ENCODE measurements at regions not wholly inside any gene's neighbourhood (a gene's known extent, or its start where the extent isn't known, plus 50 kb on each side); places are given as distances from the start of the nearest gene placed in this dataset.

GRCh38 chr14:98608071-98609060, 663.6 kb downstream of the BCL11B start:
- TF ChIP-seq CTCF (IDR thresholded peaks at IDR 0.05) = no peak
- DNase-seq = no peak
- Histone ChIP-seq H3K27me3 (ENCODE audit: insufficient read depth in 3 of 3, low read length in 2 of 3) (no peaks in the 10 kb centered on the region), H3K4me1 (no peaks in the 10 kb centered on the region), H3K4me3 (no peak overlapping the region), H3K27ac (no peak overlapping the region), H3K36me3 (ENCODE audit: insufficient read depth in 1 of 2, low read depth in 1 of 2) (no peaks in the 10 kb centered on the region), H3K9me3 (no peaks in the 10 kb centered on the region)
- 80 to 84% (median 83%) methylated on average over 11 of the region's 11 CpGs for WGBS, 3 donors
- intact Hi-C loops (cut with DNase I) = no loop called here
- no peak for ATAC-seq

GRCh38 chr14:98612434-98613200, 659.4 kb downstream of the BCL11B start:
- intact Hi-C loops (cut with DNase I) = no loop called here
- no peaks in the 10 kb centered on the region for H3K27me3 ChIP-seq (ENCODE audit: insufficient read depth in 3 of 3, low read length in 2 of 3)
- H3K4me3 ChIP-seq = no peak overlapping the region
- no peaks in the 10 kb centered on the region for H3K36me3 ChIP-seq (ENCODE audit: insufficient read depth in 1 of 2, low read depth in 1 of 2)
- no peaks in the 10 kb centered on the region for H3K9me3 ChIP-seq
- no peak for TF ChIP-seq CTCF (IDR thresholded peaks at IDR 0.05)
- DNase-seq = no peak
- no peaks in the 10 kb centered on the region for H3K4me1 ChIP-seq
- no peak overlapping the region for H3K27ac ChIP-seq
- WGBS, 3 donors = 57 to 64% (median 61%) methylated on average over 6 of the region's 6 CpGs
- ATAC-seq = no peak

GRCh38 chr14:98614741-98615140, 657.3 kb downstream of the BCL11B start:
- intact Hi-C loops (cut with DNase I) = no loop called here
- 88 to 92% (median 92%) methylated on average over 3 of the region's 3 CpGs for WGBS, 3 donors
- no peak overlapping the region for H3K27ac ChIP-seq
- no peaks in the 10 kb centered on the region for H3K27me3 ChIP-seq (ENCODE audit: insufficient read depth in 3 of 3, low read length in 2 of 3)
- no peaks in the 10 kb centered on the region for H3K36me3 ChIP-seq (ENCODE audit: insufficient read depth in 1 of 2, low read depth in 1 of 2)
- ATAC-seq (no peak), DNase-seq (no peak)
- no peaks in the 10 kb centered on the region for H3K4me1 ChIP-seq
- no peaks in the 10 kb centered on the region for H3K9me3 ChIP-seq
- no peak for TF ChIP-seq CTCF (IDR thresholded peaks at IDR 0.05)
- H3K4me3 ChIP-seq = no peak overlapping the region

- ATAC-seq (no peak), DNase-seq (no peak)
- Histone ChIP-seq H3K4me1 (no peaks in the 10 kb centered on the region), H3K4me3 (no peak overlapping the region), H3K27ac (no peak overlapping the region), H3K9me3 (peaks cover 3% of the 10 kb centered on the region), H3K36me3 (ENCODE audit: insufficient read depth in 1 of 2, low read depth in 1 of 2) (no peaks in the 10 kb centered on the region), H3K27me3 (ENCODE audit: insufficient read depth in 3 of 3, low read length in 2 of 3) (no peaks in the 10 kb centered on the region)
- 69 to 87% (median 79%) methylated on average over 4 of the region's 4 CpGs for WGBS, 3 donors
- intact Hi-C loops (cut with DNase I) = no loop called here
- no peak for TF ChIP-seq CTCF (IDR thresholded peaks at IDR 0.05)
These were observed 649.6 kb downstream of the BCL11B start for GRCh38 chr14:98622208-98623051.

All from psoas muscle (tissue), 7 donors.